ENCODE measurements at regions not wholly inside any gene's neighbourhood (a gene's known extent, or its start where the extent isn't known, plus 50 kb on each side); places are given as distances from the start of the nearest gene placed in this dataset.

DNA sequence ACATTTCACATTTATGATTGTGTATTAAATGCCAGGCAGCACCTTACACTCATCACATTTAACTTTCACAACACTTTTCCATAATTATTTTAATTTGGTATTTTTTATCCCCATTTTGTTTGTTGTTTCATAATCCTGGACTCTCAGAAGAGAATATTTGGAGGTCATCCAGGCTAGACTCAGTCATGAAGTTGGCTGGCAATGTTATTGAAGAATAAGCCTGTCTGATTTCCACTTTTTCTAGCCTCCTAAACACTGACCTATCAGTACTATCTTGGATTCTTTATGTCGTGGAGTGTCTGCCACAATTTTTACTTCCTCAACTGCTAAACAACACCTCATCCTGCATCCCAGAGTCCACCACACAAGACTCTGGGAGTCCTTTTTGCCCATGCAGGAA lies 372.3 kb upstream of the NRP1 start:
- TF ChIP-seq, protein P1, sequence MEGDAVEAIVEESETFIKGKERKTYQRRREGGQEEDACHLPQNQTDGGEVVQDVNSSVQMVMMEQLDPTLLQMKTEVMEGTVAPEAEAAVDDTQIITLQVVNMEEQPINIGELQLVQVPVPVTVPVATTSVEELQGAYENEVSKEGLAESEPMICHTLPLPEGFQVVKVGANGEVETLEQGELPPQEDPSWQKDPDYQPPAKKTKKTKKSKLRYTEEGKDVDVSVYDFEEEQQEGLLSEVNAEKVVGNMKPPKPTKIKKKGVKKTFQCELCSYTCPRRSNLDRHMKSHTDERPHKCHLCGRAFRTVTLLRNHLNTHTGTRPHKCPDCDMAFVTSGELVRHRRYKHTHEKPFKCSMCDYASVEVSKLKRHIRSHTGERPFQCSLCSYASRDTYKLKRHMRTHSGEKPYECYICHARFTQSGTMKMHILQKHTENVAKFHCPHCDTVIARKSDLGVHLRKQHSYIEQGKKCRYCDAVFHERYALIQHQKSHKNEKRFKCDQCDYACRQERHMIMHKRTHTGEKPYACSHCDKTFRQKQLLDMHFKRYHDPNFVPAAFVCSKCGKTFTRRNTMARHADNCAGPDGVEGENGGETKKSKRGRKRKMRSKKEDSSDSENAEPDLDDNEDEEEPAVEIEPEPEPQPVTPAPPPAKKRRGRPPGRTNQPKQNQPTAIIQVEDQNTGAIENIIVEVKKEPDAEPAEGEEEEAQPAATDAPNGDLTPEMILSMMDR (IDR thresholded peaks at IDR 0.05): no peak
- TF ChIP-seq POLR2A (IDR thresholded peaks at IDR 0.05) (no peak), POLR2AphosphoS5 (IDR thresholded peaks at IDR 0.05) (no peak)
